ENCODE measurements at regions not wholly inside any gene's neighbourhood (a gene's known extent, or its start where the extent isn't known, plus 50 kb on each side); places are given as distances from the start of the nearest gene placed in this dataset.

GRCh38 chr9:10873999-10874398 is 261.2 kb upstream of the PTPRD start:
- TF ChIP-seq EZH2 (IDR thresholded peaks at IDR 0.05; ENCODE audit: insufficient read depth, poor library complexity, severe bottlenecking): no peak
- TF ChIP-seq EZH2phosphoT487 (IDR thresholded peaks at IDR 0.05; ENCODE audit: insufficient read depth, low read depth): no peak

Data from GM23248 (cell line).